ENCODE measurements at regions not wholly inside any gene's neighbourhood (a gene's known extent, or its start where the extent isn't known, plus 50 kb on each side); places are given as distances from the start of the nearest gene placed in this dataset.

DNA sequence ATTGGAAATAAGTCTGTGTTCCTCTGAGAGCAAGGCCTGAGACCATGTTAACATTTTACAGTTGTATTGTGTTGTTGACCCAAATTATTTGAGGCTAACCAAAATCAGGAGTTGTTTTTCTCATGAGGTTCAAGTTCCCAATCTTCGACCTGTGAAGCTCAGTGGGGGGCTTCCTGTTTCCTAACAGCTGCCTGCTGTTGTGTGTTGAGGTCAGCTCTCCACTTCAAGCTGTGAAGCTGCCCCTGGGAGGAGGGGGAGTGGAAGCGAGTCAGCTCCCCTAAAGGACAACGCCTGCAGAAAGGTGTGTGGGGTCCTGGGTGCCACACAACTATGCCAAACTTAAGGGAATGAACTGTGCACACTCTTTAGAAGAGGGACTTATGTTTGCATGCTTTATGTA lies 295.5 kb downstream of the IRX1 start:
- DNase-seq, result no peak

DNA sequence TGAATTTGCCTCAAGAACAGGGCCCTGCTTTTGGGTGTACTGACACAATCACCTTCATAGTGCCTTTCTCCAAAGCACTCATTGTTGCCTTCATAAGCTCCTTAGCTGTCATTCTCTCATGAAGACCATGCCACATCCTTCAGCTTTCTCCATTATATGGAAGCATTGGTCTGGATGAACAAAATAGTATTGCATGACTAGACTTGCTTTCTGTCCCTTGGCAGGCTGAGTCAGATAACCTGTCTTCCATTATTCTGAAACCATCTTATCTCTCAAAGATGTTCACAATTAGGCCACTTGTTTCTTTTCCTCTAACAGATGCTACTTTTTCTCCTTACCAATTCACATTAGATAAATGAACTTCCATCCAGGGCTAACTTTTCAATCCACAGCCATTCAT lies 297.9 kb downstream of the IRX1 start:
- DNase-seq, result no peak

DNA sequence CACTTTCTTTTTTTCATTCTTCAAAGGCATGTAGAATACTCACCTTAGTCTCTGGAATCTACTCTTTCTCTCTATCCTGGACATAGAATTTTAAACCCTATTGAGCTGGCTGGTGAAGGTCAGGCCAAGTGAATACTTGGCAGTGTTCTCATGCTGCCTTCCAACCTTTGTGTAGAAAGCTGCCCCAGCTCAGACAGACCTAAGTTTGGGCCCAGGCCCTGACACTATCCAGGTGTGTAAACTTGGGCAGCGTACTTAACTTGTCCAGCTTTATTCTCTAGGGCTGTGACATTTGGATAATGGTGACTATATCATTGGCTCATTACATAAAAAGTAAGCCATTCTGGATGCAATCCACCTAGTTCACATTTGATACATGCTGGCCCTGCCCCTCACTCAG lies 298.3 kb downstream of the IRX1 start:
- DNase-seq, result no peak

DNA sequence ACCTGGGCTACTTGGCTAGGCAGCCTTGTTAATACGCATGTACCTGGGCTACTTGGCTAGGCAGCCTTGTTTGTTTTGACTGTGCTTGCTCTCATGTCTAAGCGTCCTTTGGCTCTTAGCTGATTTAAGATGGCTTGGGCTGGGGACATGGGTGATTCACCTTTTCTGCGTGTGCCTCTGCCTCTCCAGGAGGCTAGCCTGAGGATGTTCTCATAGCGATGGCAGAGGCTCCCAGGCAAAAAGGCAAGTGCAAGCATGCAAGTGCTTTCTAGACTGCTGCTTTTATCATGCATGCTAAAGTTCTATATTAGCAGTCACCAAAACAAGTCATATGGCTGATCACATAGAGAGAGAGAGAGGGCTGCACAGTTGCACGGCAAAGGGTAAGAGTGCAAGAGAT lies 300.5 kb downstream of the IRX1 start:
- no peak for DNase-seq

GRCh38 chr5:3899093-3899492 lies 303.5 kb downstream of the IRX1 start:
- DNase-seq, result no peak

DNA sequence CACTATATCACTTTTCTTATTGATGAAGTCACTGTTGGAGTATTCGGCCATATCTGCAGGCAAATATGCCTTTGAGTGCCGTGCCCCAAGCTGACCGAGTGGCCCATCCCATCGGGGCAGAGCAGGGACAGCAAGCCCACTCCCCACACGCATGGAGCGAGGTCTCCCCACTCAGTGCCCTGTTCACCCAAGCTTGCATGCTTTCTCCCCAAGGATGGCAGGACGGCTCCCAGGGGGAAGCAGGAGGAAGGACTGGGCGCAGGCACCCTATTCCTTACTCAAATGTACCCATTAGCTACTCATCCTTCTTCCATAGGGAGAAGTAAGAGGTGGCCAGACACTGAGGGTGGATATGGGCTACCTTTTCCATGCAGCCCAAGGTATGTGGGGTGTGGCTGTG lies 309.0 kb downstream of the IRX1 start:
- no peak for DNase-seq

DNA sequence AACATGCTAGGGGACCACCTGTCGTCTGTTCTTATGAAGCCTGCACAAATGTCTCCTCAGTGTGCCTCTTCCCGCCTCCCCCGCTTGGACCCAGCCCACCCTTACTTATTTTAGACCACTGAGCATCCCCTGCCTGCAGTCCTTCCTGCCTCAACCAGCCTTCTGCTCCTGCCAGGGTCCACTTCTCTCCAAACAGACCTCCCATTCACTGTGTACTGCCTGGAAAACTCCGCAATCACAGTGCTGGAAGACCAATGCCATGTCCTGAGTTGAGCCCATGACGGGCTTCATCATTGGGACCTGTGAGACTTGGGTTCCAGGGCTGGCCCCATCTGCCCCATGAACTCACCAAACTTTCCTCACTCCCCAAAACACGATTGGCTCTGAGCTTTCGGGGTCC lies 309.4 kb downstream of the IRX1 start:
- DNase-seq, result no peak

DNA sequence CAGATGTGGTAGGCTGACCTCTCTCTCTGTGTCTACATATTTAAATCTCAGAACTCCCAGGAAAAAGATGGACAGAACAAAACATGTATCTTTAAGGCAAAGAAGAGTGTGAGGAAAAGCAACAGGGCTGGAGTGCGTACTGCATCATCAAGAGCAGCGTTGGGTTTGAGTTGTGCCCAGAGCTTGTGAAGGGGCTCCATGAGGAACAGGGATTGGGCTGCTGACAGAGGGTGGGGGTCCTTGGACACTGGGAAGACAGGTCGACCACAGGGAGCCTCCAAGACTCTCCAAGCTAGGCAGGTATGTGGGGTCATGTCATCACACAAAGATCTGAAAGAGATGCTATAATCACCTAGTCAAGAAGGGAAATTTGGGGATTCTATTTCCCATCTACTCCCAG lies 309.9 kb downstream of the IRX1 start:
- DNase-seq, result no peak

DNA sequence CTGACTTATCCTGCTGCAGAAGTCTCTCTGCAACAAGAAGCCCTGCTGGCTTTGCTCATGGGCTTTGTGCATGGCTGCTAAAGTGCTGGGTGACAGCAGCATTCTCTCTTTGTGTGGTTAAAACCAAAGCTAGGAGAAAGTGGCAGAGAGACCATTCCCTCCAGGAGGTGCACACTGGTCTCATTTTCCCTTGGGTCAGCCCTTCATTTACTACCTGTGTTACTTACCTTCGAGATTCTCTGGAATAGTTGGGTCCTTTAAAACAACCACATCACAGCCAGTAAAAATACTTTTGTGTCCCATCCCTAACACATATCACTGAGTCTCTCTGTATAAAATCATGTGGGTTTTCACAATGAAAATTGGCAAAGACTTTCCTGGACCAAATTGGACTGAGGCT lies 315.5 kb downstream of the IRX1 start:
- DNase-seq, result no peak

GRCh38 chr5:3911773-3912172 lies 316.1 kb downstream of the IRX1 start:
- no peak for DNase-seq

- no peak for DNase-seq
Observed at GRCh38 chr5:3912790-3913189, 317.2 kb downstream of the IRX1 start.

DNA sequence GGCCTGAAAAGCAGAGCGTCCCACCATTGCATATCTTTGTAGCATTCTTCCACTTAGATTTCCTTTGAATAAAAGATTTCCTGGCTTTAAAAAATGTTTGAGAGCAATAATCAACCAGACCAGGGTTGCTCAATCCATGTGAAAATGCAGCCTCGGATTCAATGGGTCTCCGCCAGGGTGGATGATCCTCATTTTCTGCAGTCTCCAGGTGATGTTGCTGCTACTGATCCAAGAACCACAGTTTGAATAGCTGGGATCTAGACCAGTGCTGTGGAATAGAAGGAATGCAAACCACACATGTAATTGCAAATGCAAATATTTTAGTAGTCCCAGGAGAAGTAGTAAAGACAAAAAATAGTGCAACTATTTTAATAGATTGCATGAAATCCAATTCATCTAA lies 317.6 kb downstream of the IRX1 start:
- DNase-seq, result no peak

- DNase-seq, result no peak
Observed at GRCh38 chr5:3925022-3925421, 329.4 kb downstream of the IRX1 start.

- no peak for DNase-seq
Observed at GRCh38 chr5:3925935-3926334, 330.3 kb downstream of the IRX1 start.

- no peak for DNase-seq
Observed at GRCh38 chr5:3929799-3930198, 334.2 kb downstream of the IRX1 start.

- no peak for DNase-seq
Observed at GRCh38 chr5:3931976-3932375, 336.3 kb downstream of the IRX1 start.

- no peak for DNase-seq
Observed at GRCh38 chr5:3933536-3933935, 337.9 kb downstream of the IRX1 start.

DNA sequence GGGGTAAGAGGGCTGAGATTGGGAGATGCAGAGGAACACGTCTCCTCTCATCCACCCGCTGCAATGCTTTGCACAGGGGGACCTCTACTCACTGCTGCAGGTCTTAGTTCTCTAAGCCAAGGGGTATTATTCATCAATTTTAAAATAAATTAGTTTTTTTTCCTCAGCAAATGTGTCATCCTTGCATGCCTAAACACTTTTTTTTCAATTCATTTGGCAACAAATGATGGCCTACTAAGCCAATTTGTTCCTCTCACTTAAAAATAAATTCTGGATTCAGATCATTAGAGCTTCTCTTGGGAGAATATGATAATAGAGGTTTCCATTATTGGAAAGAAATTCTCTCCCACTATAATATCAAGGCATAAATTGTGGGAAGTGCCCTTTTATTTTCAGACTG lies 338.3 kb downstream of the IRX1 start:
- no peak for DNase-seq

DNA sequence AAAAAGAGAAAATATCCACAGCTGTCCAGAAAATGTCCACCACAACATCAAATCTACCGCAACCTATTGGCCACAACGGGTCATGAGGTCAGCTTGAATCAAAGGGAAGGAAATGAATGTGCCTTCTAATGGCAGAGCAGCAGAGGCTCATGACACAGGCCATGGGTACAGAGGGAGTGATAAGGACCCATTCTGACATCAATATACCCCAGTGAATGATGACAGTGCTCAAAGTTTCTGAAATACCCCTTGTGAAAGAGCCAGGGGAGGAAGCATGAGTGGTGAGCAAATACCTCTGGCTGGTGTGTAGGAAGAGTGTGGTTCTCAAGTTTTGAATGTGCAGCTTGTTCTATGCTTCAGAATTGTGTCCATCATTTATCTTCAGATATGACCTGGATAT lies 348.2 kb downstream of the IRX1 start:
- DNase-seq, result no peak

DNA sequence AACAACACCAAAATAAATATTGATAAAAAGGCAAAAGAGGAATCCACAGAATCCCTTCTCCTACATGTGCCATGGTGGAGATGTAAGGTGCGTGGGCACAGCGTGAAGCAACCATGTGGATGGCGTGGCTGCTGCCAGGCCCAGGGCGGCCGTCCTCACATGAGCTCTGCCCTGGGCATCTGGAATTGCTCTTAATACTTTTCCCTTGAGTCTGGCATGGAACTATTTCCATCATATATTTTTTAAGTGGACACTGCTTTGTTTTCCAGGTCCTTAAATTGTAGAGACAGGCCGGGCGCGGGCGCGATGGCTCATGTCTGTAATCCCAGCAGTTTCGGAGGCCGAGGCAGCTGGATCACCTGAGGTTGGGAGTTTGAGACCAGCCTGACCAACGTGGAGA lies 349.3 kb downstream of the IRX1 start:
- DNase-seq, result no peak

- no peak for DNase-seq
Observed at GRCh38 chr5:3948838-3949237, 353.2 kb downstream of the IRX1 start.

- DNase-seq, result peak in 1 of 5 donors; percentile 5
Observed at GRCh38 chr5:3954199-3954598, 358.6 kb downstream of the IRX1 start.

GRCh38 chr5:3954633-3955032 lies 359.0 kb downstream of the IRX1 start:
- DNase-seq, result no peak

DNA sequence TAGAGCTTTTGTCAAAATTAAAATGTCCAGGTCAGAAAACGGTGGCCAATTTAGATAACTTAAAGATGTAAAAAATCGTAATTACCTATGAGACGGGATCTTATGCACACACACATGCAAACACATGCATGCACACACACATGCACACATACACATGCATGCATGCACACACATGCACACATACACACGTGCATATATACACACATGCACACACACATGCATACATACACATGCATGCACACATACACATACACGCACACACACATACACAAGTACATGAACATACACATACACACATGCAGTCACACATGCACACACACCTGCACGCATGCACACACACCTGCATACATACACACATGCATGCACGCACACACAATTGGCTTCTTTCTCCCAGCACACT lies 362.0 kb downstream of the IRX1 start:
- no peak for DNase-seq

DNA sequence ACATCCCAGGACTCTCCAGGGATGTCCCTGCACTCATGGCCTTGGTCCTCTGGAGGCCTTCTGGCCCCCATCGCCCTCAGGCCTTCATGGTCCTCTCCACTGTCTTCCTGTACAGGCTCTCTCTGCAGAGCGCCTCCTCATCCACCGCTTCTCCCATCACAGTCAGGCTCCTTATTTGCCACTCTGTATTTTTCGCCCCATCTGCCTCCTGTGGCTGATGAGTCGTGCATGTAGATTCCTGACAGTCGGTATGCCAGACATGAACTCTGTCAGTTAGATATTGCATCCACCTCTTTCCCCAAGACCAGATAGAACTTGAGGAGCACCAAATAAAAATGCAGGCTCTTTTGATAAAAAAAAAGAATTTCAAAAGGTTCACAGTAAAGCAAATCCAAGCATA lies 362.8 kb downstream of the IRX1 start:
- no peak for DNase-seq

- DNase-seq, result no peak
Observed at GRCh38 chr5:3962113-3962512, 366.5 kb downstream of the IRX1 start.
